ENCODE measurements at regions not wholly inside any gene's neighbourhood (a gene's known extent, or its start where the extent isn't known, plus 50 kb on each side); places are given as distances from the start of the nearest gene placed in this dataset.
"Not testable (repeated sequence)": the region's sequence is repeated elsewhere in the genome, so short reads cannot be mapped to it uniquely, and the experiment has no call there.

DNA sequence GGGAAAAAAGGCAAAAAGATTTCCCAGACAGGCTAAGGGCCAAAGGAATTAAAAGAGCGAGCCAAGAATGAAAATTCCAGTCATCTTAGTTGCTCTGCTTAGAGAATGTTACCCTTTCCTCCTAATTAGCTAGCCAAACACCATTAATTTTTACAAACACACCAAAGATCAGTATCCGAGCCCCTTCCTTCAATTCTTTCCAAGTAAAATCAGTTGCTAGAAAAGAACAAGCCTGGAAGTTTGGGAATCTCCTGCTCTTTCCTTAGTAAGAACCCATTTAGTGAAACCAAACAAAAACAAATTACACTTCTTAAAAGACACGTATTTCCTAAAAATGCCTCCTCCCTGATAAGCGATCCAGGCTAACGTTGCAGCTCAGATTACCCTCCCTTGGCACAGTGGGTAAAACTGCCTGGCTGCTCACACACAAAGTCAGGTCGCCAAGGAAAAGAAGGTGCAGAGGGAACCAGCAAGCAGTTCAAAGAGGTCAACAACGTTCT lies 57.1 kb upstream of the ABLIM1 start:
- ChIA-PET POLR2A (interaction anchor here (1.0 to 4.3 kb wide), 6 partner anchors 9 to 191 kb away, joined by 3 to 33 read pairs (median 10); no protein-coding TSS in a partner anchor), CTCF (interaction anchor here (0.5 to 1.0 kb wide), 3 partner anchors 73 to 825 kb away, joined by 3 read pairs; no protein-coding TSS in a partner anchor)
- intact Hi-C loops (cut with micrococcal nuclease), result no loop called here
- H3K27me3 Mint-ChIP-seq (ENCODE audit: insufficient read depth, unreplicated experiment), result no peaks in the 10 kb centered on the region
- H3K27ac Mint-ChIP-seq (ENCODE audit: low read depth, unreplicated experiment), result peak overlapping the region; percentile 87
- peak; percentile 49 for DNase-seq (ENCODE audit: unreplicated experiment)
- H3K4me3 Mint-ChIP-seq (ENCODE audit: unreplicated experiment), result peak overlapping the region; percentile 55
- BruUV-seq (replicated peaks), result no TSS peak
- H3K9me3 Mint-ChIP-seq (ENCODE audit: unreplicated experiment), result no peaks in the 10 kb centered on the region
- TF ChIP-seq, protein P1, sequence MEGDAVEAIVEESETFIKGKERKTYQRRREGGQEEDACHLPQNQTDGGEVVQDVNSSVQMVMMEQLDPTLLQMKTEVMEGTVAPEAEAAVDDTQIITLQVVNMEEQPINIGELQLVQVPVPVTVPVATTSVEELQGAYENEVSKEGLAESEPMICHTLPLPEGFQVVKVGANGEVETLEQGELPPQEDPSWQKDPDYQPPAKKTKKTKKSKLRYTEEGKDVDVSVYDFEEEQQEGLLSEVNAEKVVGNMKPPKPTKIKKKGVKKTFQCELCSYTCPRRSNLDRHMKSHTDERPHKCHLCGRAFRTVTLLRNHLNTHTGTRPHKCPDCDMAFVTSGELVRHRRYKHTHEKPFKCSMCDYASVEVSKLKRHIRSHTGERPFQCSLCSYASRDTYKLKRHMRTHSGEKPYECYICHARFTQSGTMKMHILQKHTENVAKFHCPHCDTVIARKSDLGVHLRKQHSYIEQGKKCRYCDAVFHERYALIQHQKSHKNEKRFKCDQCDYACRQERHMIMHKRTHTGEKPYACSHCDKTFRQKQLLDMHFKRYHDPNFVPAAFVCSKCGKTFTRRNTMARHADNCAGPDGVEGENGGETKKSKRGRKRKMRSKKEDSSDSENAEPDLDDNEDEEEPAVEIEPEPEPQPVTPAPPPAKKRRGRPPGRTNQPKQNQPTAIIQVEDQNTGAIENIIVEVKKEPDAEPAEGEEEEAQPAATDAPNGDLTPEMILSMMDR (IDR thresholded peaks at IDR 0.05; ENCODE audit: unreplicated experiment), result no peak
- H3K4me1 Mint-ChIP-seq (ENCODE audit: insufficient read depth, unreplicated experiment), result peaks cover 32% of the 10 kb centered on the region
- H3K36me3 Mint-ChIP-seq (ENCODE audit: insufficient read depth, unreplicated experiment), result no peaks in the 10 kb centered on the region

GRCh38 chr10:114716811-114717404 lies 58.8 kb upstream of the ABLIM1 start:
- DNase-seq (ENCODE audit: unreplicated experiment), result no peak
- no peaks in the 10 kb centered on the region for H3K27me3 Mint-ChIP-seq (ENCODE audit: insufficient read depth, unreplicated experiment)
- no peak overlapping the region for H3K27ac Mint-ChIP-seq (ENCODE audit: low read depth, unreplicated experiment)
- TF ChIP-seq, protein P1 (IDR thresholded peaks at IDR 0.05; ENCODE audit: unreplicated experiment), result no peak
- intact Hi-C loops (cut with micrococcal nuclease), result no loop called here
- no peak overlapping the region for H3K4me3 Mint-ChIP-seq (ENCODE audit: unreplicated experiment)
- BruUV-seq (replicated peaks), result no TSS peak
- CTCF ChIA-PET, result interaction anchor here (0.6 to 1.0 kb wide), 3 partner anchors 105 to 221 kb away, joined by 3 to 5 read pairs (median 5); partner anchors contain the start of genes FHIP2A and TRUB1
- H3K9me3 Mint-ChIP-seq (ENCODE audit: unreplicated experiment), result no peaks in the 10 kb centered on the region
- POLR2A ChIA-PET, result interaction anchor here (1.1 to 1.8 kb wide), 3 partner anchors 8 to 19 kb away, joined by 3 to 5 read pairs (median 4); no protein-coding TSS in a partner anchor
- no peaks in the 10 kb centered on the region for H3K36me3 Mint-ChIP-seq (ENCODE audit: insufficient read depth, unreplicated experiment)
- H3K4me1 Mint-ChIP-seq (ENCODE audit: insufficient read depth, unreplicated experiment), result peaks cover 28% of the 10 kb centered on the region

DNA sequence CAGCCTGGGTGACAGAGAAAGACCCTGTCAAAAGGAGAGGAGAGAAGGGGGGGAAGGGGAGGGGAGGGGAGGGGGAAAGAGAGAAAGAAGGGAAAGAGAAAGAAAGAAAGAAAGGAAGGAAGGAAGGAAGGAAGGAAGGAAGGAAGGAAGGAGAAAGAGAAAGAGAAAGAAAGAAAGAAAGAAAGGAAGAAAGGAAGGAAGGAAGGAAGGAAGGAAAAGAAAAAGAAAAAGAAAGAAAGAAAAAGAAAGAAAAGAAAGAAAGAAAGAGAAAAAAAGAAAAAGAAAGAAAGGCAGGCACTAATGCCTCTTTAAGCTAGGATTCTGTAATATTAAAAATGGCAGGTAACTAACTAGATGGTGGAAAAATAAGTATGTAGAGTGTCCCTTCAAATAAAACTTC lies 59.8 kb upstream of the ABLIM1 start:
- intact Hi-C loops (cut with micrococcal nuclease); CTCF ChIA-PET; H3K27ac Mint-ChIP-seq (ENCODE audit: low read depth, unreplicated experiment); DNase-seq (ENCODE audit: unreplicated experiment); H3K9me3 Mint-ChIP-seq (ENCODE audit: unreplicated experiment); H3K27me3 Mint-ChIP-seq (ENCODE audit: insufficient read depth, unreplicated experiment); H3K4me3 Mint-ChIP-seq (ENCODE audit: unreplicated experiment); BruUV-seq (replicated peaks); H3K36me3 Mint-ChIP-seq (ENCODE audit: insufficient read depth, unreplicated experiment): not testable (repeated sequence)
- POLR2A ChIA-PET, result interaction anchor here (1.8 kb wide), 1 partner anchor 20 kb away, joined by 5 read pairs; no protein-coding TSS in a partner anchor
- H3K4me1 Mint-ChIP-seq (ENCODE audit: insufficient read depth, unreplicated experiment), result peaks cover 28% of the 10 kb centered on the region

DNA sequence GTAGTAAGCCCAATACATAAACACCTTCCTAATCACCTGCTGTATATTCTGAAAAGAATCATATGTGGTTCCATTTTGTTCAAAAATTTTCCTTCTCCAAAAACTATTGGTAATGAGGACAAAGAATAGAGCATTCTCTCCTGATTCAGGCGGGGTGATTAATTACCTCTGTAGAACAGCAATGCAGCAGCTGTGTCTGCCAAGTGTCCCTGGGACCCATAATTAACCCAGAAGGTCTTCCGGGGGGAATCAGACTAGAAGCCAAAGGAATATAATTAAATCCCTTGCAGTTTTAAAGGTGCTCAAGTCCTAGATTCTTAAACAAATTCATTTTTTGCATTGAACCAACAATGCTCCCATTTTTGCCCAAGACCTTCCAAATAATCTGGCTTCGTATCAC lies 60.3 kb upstream of the ABLIM1 start:
- CTCF ChIA-PET, result no interaction called here

More for the DNA sequence above, 60.3 kb upstream of the ABLIM1 start:
- Mint-ChIP-seq H3K4me3 (ENCODE audit: unreplicated experiment) (no peak overlapping the region), H3K9me3 (ENCODE audit: unreplicated experiment) (no peaks in the 10 kb centered on the region), H3K36me3 (ENCODE audit: insufficient read depth, unreplicated experiment) (no peaks in the 10 kb centered on the region), H3K27ac (ENCODE audit: low read depth, unreplicated experiment) (no peak overlapping the region), H3K4me1 (ENCODE audit: insufficient read depth, unreplicated experiment) (peaks cover 28% of the 10 kb centered on the region), H3K27me3 (ENCODE audit: insufficient read depth, unreplicated experiment) (no peaks in the 10 kb centered on the region)
- TF ChIP-seq, protein P1 (IDR thresholded peaks at IDR 0.05; ENCODE audit: unreplicated experiment), result no peak
- POLR2A ChIA-PET, result interaction anchor here (1.8 kb wide), 1 partner anchor 21 kb away, joined by 5 read pairs; no protein-coding TSS in a partner anchor
- no peak for DNase-seq (ENCODE audit: unreplicated experiment)
- BruUV-seq (replicated peaks), result no TSS peak
- intact Hi-C loops (cut with micrococcal nuclease), result no loop called here

Measured in MCF 10A (cell line).